ENCODE measurements at regions not wholly inside any gene's neighbourhood (a gene's known extent, or its start where the extent isn't known, plus 50 kb on each side); places are given as distances from the start of the nearest gene placed in this dataset.

GRCh38 chr20:23136893-23137745 is 51.0 kb upstream of the CD93 start (continued):
- no peak for TF ChIP-seq ZNF488 (tag by site-specific recombination; IDR thresholded peaks at IDR 0.05)

- Histone ChIP-seq H3K36me3 (ENCODE audit: control insufficient read depth in 2 of 2, insufficient read depth in 1 of 2, low read length in 2 of 2) (no peaks in the 10 kb centered on the region), H3K27ac (ENCODE audit: extremely low read depth, low read depth, low read length) (no peak overlapping the region), H3K4me3 (ENCODE audit: low read depth, low read length) (no peak overlapping the region), H3K4me1 (ENCODE audit: control insufficient read depth, insufficient read depth, low read length) (no peaks in the 10 kb centered on the region), H3K9me3 (ENCODE audit: control insufficient read depth, insufficient read depth, low read depth, low read length) (no peaks in the 10 kb centered on the region)
- TF ChIP-seq ZNF280C (tag by site-specific recombination; IDR thresholded peaks at IDR 0.05) (no peak), ZNF560 (tag by site-specific recombination; IDR thresholded peaks at IDR 0.05; ENCODE audit: borderline replicate concordance) (no peak)
- ChIA-PET CTCF (no interaction called here), POLR2A (no interaction called here)
Measured at GRCh38 chr20:23135449-23136420, 49.6 kb upstream of the CD93 start.
